ENCODE measurements at regions not wholly inside any gene's neighbourhood (a gene's known extent, or its start where the extent isn't known, plus 50 kb on each side); places are given as distances from the start of the nearest gene placed in this dataset.

- CTCF ChIA-PET: no interaction called here
- H3K27me3 Mint-ChIP-seq (ENCODE audit: low read depth): no peaks in the 10 kb centered on the region
- ATAC-seq: no peak
Observed at GRCh38 chr11:101269390-101269789, 139.8 kb upstream of the PGR start.

GRCh38 chr11:101267654-101268053, 138.0 kb upstream of the PGR start:
- no peaks in the 10 kb centered on the region for H3K27me3 Mint-ChIP-seq (ENCODE audit: low read depth)
- H3K36me3 Mint-ChIP-seq: no peaks in the 10 kb centered on the region
- ATAC-seq: no peak
- ChIA-PET CTCF (no interaction called here), POLR2A (no interaction called here)
- no peak overlapping the region for H3K4me3 Mint-ChIP-seq
- no peak for DNase-seq (ENCODE audit: low spot score)
- no peak overlapping the region for H3K27ac Mint-ChIP-seq
- peaks cover 3% of the 10 kb centered on the region for H3K4me1 Mint-ChIP-seq
- H3K9me3 Mint-ChIP-seq: no peaks in the 10 kb centered on the region
- TF ChIP-seq ZNF232 (CRISPR knock-in tag; IDR thresholded peaks at IDR 0.05) (no peak), ETV6 (CRISPR knock-in tag; IDR thresholded peaks at IDR 0.05) (no peak), ATF6 (CRISPR knock-in tag; IDR thresholded peaks at IDR 0.05) (no peak), KAT7 (CRISPR knock-in tag; IDR thresholded peaks at IDR 0.05; ENCODE audit: borderline replicate concordance) (no peak), ZMAT4 (CRISPR knock-in tag; IDR thresholded peaks at IDR 0.05) (no peak), FOXJ3 (CRISPR knock-in tag; IDR thresholded peaks at IDR 0.05; ENCODE audit: borderline replicate concordance) (no peak), TEAD4 (CRISPR knock-in tag; IDR thresholded peaks at IDR 0.05) (no peak), CTCF (IDR thresholded peaks at IDR 0.05) (no peak), NR3C1 (CRISPR knock-in tag; conservative IDR thresholded peaks at IDR 0.05; ENCODE audit: low read depth) (no peak), TEAD1 (CRISPR knock-in tag; IDR thresholded peaks at IDR 0.05) (no peak), ZBTB43 (CRISPR knock-in tag; IDR thresholded peaks at IDR 0.05) (no peak), AFF4 (CRISPR knock-in tag; IDR thresholded peaks at IDR 0.05; ENCODE audit: borderline replicate concordance) (no peak), E2F1 (CRISPR knock-in tag; IDR thresholded peaks at IDR 0.05) (no peak), NR2C2 (CRISPR knock-in tag; IDR thresholded peaks at IDR 0.05) (no peak)

More at GRCh38 chr11:101269390-101269789, 139.8 kb upstream of the PGR start:
- Mint-ChIP-seq H3K27ac (no peak overlapping the region), H3K36me3 (no peaks in the 10 kb centered on the region), H3K4me1 (peaks cover 13% of the 10 kb centered on the region), H3K9me3 (no peaks in the 10 kb centered on the region), H3K4me3 (no peak overlapping the region)
- POLR2A ChIA-PET: no interaction called here
- TF ChIP-seq IRF1 (CRISPR knock-in tag; IDR thresholded peaks at IDR 0.05): no peak
- TF ChIP-seq PREB (CRISPR knock-in tag; IDR thresholded peaks at IDR 0.05; ENCODE audit: borderline replicate concordance): no peak
- TF ChIP-seq FOXP1 (CRISPR knock-in tag; IDR thresholded peaks at IDR 0.05; ENCODE audit: borderline replicate concordance): no peak
- TF ChIP-seq CREM (CRISPR knock-in tag; IDR thresholded peaks at IDR 0.05): no peak
- TF ChIP-seq USF1 (CRISPR knock-in tag; IDR thresholded peaks at IDR 0.05): no peak
- TF ChIP-seq ZNF671 (CRISPR knock-in tag; IDR thresholded peaks at IDR 0.05): no peak
- DNase-seq (ENCODE audit: low spot score): no peak

All from WTC11 (cell line).